H9 (cell line): ENCODE measurements at regions not wholly inside any gene's neighbourhood (a gene's known extent, or its start where the extent isn't known, plus 50 kb on each side); places are given as distances from the start of the nearest gene placed in this dataset.

Experiments
- DNase-seq: peaks from one replicate; pipeline ENCODE4 v3.0.0-alpha.2; 2017
- H2AFZ ChIP-seq: one replicate; pipeline ENCODE4 v1.6.1; 2013; ENCODE audit warnings: mild to moderate bottlenecking, low read length, control low read depth, moderate library complexity
- H2AK5ac ChIP-seq: 2 replicates; pipeline ENCODE4 v1.6.1; 2013; ENCODE audit warnings: low read length, control low read depth, mixed read lengths; ENCODE audit not compliant: insufficient read length
- H2BK120ac ChIP-seq: one replicate; pipeline ENCODE4 v1.6.1; 2013; ENCODE audit warnings: low read depth, mild to moderate bottlenecking, low read length, control low read depth, inconsistent platforms; ENCODE audit not compliant: poor library complexity, severe bottlenecking
- H2BK12ac ChIP-seq: 2 replicates; pipeline ENCODE4 v1.6.1; 2013; ENCODE audit warnings: low read length, control low read depth, mixed read lengths, low read depth; ENCODE audit not compliant: insufficient read length
- H2BK15ac ChIP-seq: 2 replicates; pipeline ENCODE4 v1.6.1; 2013; ENCODE audit warnings: low read depth, low read length, control low read depth
- H2BK20ac ChIP-seq: one replicate; pipeline ENCODE4 v1.6.1; 2013; ENCODE audit warnings: low read depth, mild to moderate bottlenecking, low read length, control low read depth, inconsistent platforms; ENCODE audit not compliant: poor library complexity, severe bottlenecking
- H2BK5ac ChIP-seq: 2 replicates; pipeline ENCODE4 v1.6.1; 2013; ENCODE audit warnings: low read length, control low read depth, mixed read lengths; ENCODE audit not compliant: insufficient read length
- H3K14ac ChIP-seq: 2 replicates; pipeline ENCODE4 v1.6.1; 2013; ENCODE audit warnings: low read length, control low read depth; ENCODE audit not compliant: insufficient read depth
- H3K18ac ChIP-seq: 2 replicates; pipeline ENCODE4 v1.6.1; 2013; ENCODE audit warnings: low read depth, mild to moderate bottlenecking, mixed read lengths, low read length, control low read depth; ENCODE audit not compliant: insufficient read length
- H3K23ac ChIP-seq: 2 replicates; pipeline ENCODE4 v1.6.1; 2013; ENCODE audit warnings: low read length, control low read depth, mixed read lengths, low read depth; ENCODE audit not compliant: insufficient read length
- H3K23me2 ChIP-seq: 2 replicates; pipeline ENCODE4 v1.6.1; 2013; ENCODE audit warnings: low read depth, mild to moderate bottlenecking, mixed read lengths, low read length, control low read depth; ENCODE audit not compliant: insufficient read length, poor library complexity, severe bottlenecking
- H3K27ac ChIP-seq: 2 replicates; pipeline ENCODE4 v1.5.1; 2013; ENCODE audit warnings: low read length, control low read depth, mixed read lengths, low read depth; ENCODE audit not compliant: insufficient read length
- H3K27me3 ChIP-seq: 2 replicates; pipeline ENCODE4 v1.6.1; 2013; ENCODE audit warnings: low read length, control low read depth, inconsistent platforms; ENCODE audit not compliant: insufficient read depth
- H3K4ac ChIP-seq: 2 replicates; pipeline ENCODE4 v1.6.1; 2013; ENCODE audit warnings: low read depth, mild to moderate bottlenecking, control low read depth, inconsistent platforms, low read length, moderate library complexity
- H3K4me1 ChIP-seq: 2 replicates; pipeline ENCODE4 v1.6.1; 2013; ENCODE audit warnings: low read length, control low read depth, inconsistent platforms; ENCODE audit not compliant: insufficient read depth
- H3K4me2 ChIP-seq: 2 replicates; pipeline ENCODE4 v1.6.1; 2013; ENCODE audit warnings: low read length, control low read depth, mixed read lengths; ENCODE audit not compliant: insufficient read length, insufficient read depth
- H3K56ac ChIP-seq: 2 replicates; pipeline ENCODE4 v1.6.1; 2013; ENCODE audit warnings: low read depth, mild to moderate bottlenecking, mixed read lengths, low read length, control low read depth; ENCODE audit not compliant: insufficient read length
- H3K79me1 ChIP-seq: 2 replicates; pipeline ENCODE4 v1.6.1; 2013; ENCODE audit warnings: low read depth, mild to moderate bottlenecking, moderate library complexity, low read length, control low read depth, inconsistent platforms; ENCODE audit not compliant: insufficient read depth, poor library complexity, severe bottlenecking
- H3K79me2 ChIP-seq: 2 replicates; pipeline ENCODE4 v1.6.1; 2013; ENCODE audit warnings: low read length, control low read depth, inconsistent platforms; ENCODE audit not compliant: insufficient read depth
- H3K9ac ChIP-seq: 2 replicates; pipeline ENCODE4 v1.6.1; 2013; ENCODE audit warnings: low read length, control low read depth, mixed read lengths; ENCODE audit not compliant: insufficient read length; ENCODE audit errors: extremely low read depth
- H3K9me3 ChIP-seq: one replicate; pipeline ENCODE4 v1.6.1; 2013; ENCODE audit warnings: low read depth, low read length, inconsistent platforms; ENCODE audit not compliant: control insufficient read depth
- H3T11ph ChIP-seq: one replicate; pipeline ENCODE4 v1.6.1; 2013; ENCODE audit warnings: mild to moderate bottlenecking, low read length, control low read depth, inconsistent platforms
- H4K20me1 ChIP-seq: one replicate; pipeline ENCODE4 v1.6.1; 2013; ENCODE audit not compliant: control insufficient read depth, insufficient read length, insufficient read depth
- H4K5ac ChIP-seq: 2 replicates; pipeline ENCODE4 v1.6.1; 2013; ENCODE audit warnings: low read depth, mild to moderate bottlenecking, mixed read lengths, low read length, control low read depth; ENCODE audit not compliant: insufficient read length
- H4K8ac ChIP-seq: replicated peaks from 2 replicates; pipeline ENCODE4 v1.6.1; 2013; ENCODE audit warnings: low read length, control low read depth, mixed read lengths, low read depth; ENCODE audit not compliant: insufficient read length
- H4K91ac ChIP-seq: 2 replicates; pipeline ENCODE4 v1.6.1; 2013; ENCODE audit warnings: low read depth, mild to moderate bottlenecking, moderate library complexity, mixed read lengths, low read length, control low read depth; ENCODE audit not compliant: insufficient read length
- H3K27ac Mint-ChIP-seq, 3 experiments: 2 replicates in 2 of 3; 3 replicates in 1 of 3; pipeline ENCODE4 v1.8.0; 2020 to 2021; ENCODE audit warnings: mixed read lengths in 3 of 3, mild to moderate bottlenecking in 1 of 3, moderate library complexity in 1 of 3
- H3K27me3 Mint-ChIP-seq: 2 replicates; pipeline ENCODE4 v1.8.0; 2021; ENCODE audit warnings: low read depth, mild to moderate bottlenecking, moderate library complexity, mixed read lengths
- H3K36me3 Mint-ChIP-seq, 3 experiments: 2 replicates in 2 of 3; 3 replicates in 1 of 3; pipeline ENCODE4 v1.8.0; 2020 to 2021; ENCODE audit warnings: low read depth in 3 of 3, mixed read lengths in 3 of 3; ENCODE audit not compliant: insufficient read depth in 1 of 3
- H3K4me1 Mint-ChIP-seq, 2 experiments: 2 replicates each; pipeline ENCODE4 v1.8.0; 2020; ENCODE audit warnings: mixed read lengths in 2 of 2
- H3K4me3 Mint-ChIP-seq, 2 experiments: 2 replicates in 1 of 2; 3 replicates in 1 of 2; pipeline ENCODE4 v1.8.0; 2020 to 2021; ENCODE audit warnings: mild to moderate bottlenecking in 2 of 2, mixed read lengths in 2 of 2, moderate library complexity in 1 of 2
- H3K9me3 Mint-ChIP-seq, 2 experiments: 2 replicates in 1 of 2; 3 replicates in 1 of 2; pipeline ENCODE4 v1.8.0; 2020; ENCODE audit warnings: mild to moderate bottlenecking in 2 of 2, mixed read lengths in 2 of 2, moderate library complexity in 1 of 2
- WGBS: extraction: QIAGEN DNeasy Blood & Tissue Kit; methylation state at CpG from one replicate; pipeline ENCODE4 v1.1.7; 2013; ENCODE audit warnings: missing lambda C conversion rate, low lambda C conversion rate, mixed read lengths; ENCODE audit not compliant: insufficient read length; ENCODE audit errors: extremely low coverage; 5-methylcytosine and 5-hydroxymethylcytosine counted together
- TF ChIP-seq, protein P1 (sequence below): fragments of 200-600 bp; sonication (generic); conservative IDR thresholded peaks from 3 replicates; pipeline ENCODE4 v1.8.0; 2021; ENCODE audit warnings: antibody characterized with exemption, mild to moderate bottlenecking

DNA sequence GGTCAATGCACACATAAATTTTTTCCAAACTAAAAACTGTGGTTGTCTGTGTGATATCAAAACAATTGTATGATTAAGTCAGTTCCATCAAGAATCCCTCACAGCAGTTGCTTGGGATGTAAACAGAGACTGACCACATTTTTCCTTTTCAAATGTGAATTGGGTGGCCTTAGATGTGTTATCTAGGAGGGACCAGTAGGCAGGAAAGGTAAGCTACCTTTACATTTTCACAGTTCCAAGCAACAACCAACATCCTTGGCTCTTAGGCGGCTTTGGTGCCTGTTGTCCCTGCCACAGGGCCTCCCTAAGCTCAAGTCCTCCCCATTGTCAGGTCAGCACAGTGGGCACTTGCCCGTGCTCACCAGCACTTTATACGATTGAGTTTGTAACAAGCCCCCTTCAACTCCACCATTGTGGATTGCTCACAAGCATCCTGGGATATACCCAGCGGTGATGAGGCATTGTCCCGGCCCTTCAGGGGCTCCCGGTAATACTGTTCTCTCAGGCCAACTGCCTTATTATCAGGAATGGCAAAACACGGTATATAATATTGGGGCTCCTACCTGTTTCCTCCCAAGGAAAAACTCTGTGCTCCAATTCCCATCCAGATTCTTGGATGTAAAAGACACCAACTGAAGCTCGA is 114.9 kb upstream of the ANKRD1 start:
- WGBS = no CpG with 5 or more reads among the region's 8 CpGs
- H2AFZ ChIP-seq = no peak overlapping the region
- no peaks in the 10 kb centered on the region for H3K36me3 Mint-ChIP-seq
- H3K4ac ChIP-seq = no peak overlapping the region
- H3K23ac ChIP-seq = no peak overlapping the region
- H3K27ac ChIP-seq = no peak overlapping the region
- no peaks in the 10 kb centered on the region for H3K79me1 ChIP-seq
- peaks cover 15% of the 10 kb centered on the region for H3K27me3 Mint-ChIP-seq
- H3K4me3 Mint-ChIP-seq = no peak overlapping the region
- H3K23me2 ChIP-seq = no peaks in the 10 kb centered on the region
- H2BK5ac ChIP-seq = no peak overlapping the region
- no peaks in the 10 kb centered on the region for H3K9me3 Mint-ChIP-seq
- no peak overlapping the region for H3K56ac ChIP-seq
- H2BK120ac ChIP-seq = no peak overlapping the region
- no peak overlapping the region for H2AK5ac ChIP-seq
- H4K20me1 ChIP-seq = no peaks in the 10 kb centered on the region
- H2BK15ac ChIP-seq = no peak overlapping the region
- H3K79me2 ChIP-seq = 0 out of 2 replicates have a peak, but pooled peaks cover 1% of the 10 kb centered on the region
- no peak overlapping the region for H2BK12ac ChIP-seq
- no peak overlapping the region; the same call in 1 of the 2 replicates for H3K14ac ChIP-seq
- no peak overlapping the region for H4K8ac ChIP-seq
- H3K9ac ChIP-seq = no peak overlapping the region
- TF ChIP-seq, protein P1, sequence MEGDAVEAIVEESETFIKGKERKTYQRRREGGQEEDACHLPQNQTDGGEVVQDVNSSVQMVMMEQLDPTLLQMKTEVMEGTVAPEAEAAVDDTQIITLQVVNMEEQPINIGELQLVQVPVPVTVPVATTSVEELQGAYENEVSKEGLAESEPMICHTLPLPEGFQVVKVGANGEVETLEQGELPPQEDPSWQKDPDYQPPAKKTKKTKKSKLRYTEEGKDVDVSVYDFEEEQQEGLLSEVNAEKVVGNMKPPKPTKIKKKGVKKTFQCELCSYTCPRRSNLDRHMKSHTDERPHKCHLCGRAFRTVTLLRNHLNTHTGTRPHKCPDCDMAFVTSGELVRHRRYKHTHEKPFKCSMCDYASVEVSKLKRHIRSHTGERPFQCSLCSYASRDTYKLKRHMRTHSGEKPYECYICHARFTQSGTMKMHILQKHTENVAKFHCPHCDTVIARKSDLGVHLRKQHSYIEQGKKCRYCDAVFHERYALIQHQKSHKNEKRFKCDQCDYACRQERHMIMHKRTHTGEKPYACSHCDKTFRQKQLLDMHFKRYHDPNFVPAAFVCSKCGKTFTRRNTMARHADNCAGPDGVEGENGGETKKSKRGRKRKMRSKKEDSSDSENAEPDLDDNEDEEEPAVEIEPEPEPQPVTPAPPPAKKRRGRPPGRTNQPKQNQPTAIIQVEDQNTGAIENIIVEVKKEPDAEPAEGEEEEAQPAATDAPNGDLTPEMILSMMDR = no peak
- no peak overlapping the region for H3T11ph ChIP-seq
- H3K9me3 ChIP-seq = no peaks in the 10 kb centered on the region
- peaks cover 23 to 25% of the 10 kb centered on the region in 2 experiments for H3K4me1 Mint-ChIP-seq
- no peak overlapping the region for H2BK20ac ChIP-seq
- H3K18ac ChIP-seq = no peak overlapping the region
- H3K4me1 ChIP-seq = peaks cover 4% of the 10 kb centered on the region; the same call in 1 of the 2 replicates
- no peak overlapping the region for H3K4me2 ChIP-seq
- no peak overlapping the region for H3K27ac Mint-ChIP-seq
- no peak overlapping the region for H4K5ac ChIP-seq
- no peak overlapping the region for H4K91ac ChIP-seq
- no peak for DNase-seq
- no peaks in the 10 kb centered on the region; the same call in 1 of the 2 replicates for H3K27me3 ChIP-seq
